Testis (tissue), 2 donors: ENCODE measurements at regions not wholly inside any gene's neighbourhood (a gene's known extent, or its start where the extent isn't known, plus 50 kb on each side); places are given as distances from the start of the nearest gene placed in this dataset.

ENCODE experiments used
- DNase-seq: peaks from one replicate; pipeline ENCODE4 v3.0.0-alpha.2; 2019
- H3K27ac ChIP-seq, 2 donors: fragments of 200-600 bp; sonication (generic); one replicate each; pipeline ENCODE4 v1.5.1; 2019
- H3K27me3 ChIP-seq: fragments of 200-600 bp; sonication (generic); one replicate; pipeline ENCODE4 v1.5.1; 2019
- H3K36me3 ChIP-seq: fragments of 200-600 bp; sonication (generic); one replicate; pipeline ENCODE4 v1.5.1; 2017; ENCODE audit warnings: low read depth; ENCODE audit errors: missing control alignments
- H3K4me1 ChIP-seq: fragments of 200-600 bp; sonication (generic); one replicate; pipeline ENCODE4 v1.5.1; 2019
- H3K4me3 ChIP-seq, 2 donors: fragments of 200-600 bp; sonication (generic); one replicate each; pipeline ENCODE4 v1.5.1; 2017 to 2019
- H3K9me3 ChIP-seq: fragments of 200-600 bp; sonication (generic); one replicate; pipeline ENCODE4 v1.5.1; 2017
- CTCF ChIP-seq, 3 experiments: fragments of 450-650 bp in 2 of 3; fragments of 200-600 bp in 1 of 3; sonication (generic) in 1 of 3; IDR thresholded peaks; one replicate each; pipeline ENCODE4 v1.5.1; 2016 to 2019; ENCODE audit warnings: antibody characterized with exemption in 3 of 3, mild to moderate bottlenecking in 2 of 3, moderate library complexity in 1 of 3
- POLR2A ChIP-seq: fragments of 450-650 bp; IDR thresholded peaks from one replicate; pipeline ENCODE4 v1.6.1; 2017; ENCODE audit warnings: antibody characterized with exemption, mild to moderate bottlenecking, moderate library complexity
- WGBS, 2 donors: methylation state at CpG; one replicate each; pipeline ENCODE4 v1.1.5; 2018; 5-methylcytosine and 5-hydroxymethylcytosine counted together
- intact Hi-C: fragments of 100-400 bp; cut with DNase I; formaldehyde crosslinking; loops from one replicate; pipeline ENCODE4 v1.15.1; 2023; ENCODE audit warnings: low total_unique reads

- no peaks in the 10 kb centered on the region for H3K9me3 ChIP-seq
- TF ChIP-seq CTCF (IDR thresholded peaks at IDR 0.05) (no peak), POLR2A (no peak)
- H3K4me3 ChIP-seq: no peak overlapping the region
- H3K27me3 ChIP-seq: no peaks in the 10 kb centered on the region
- DNase-seq: no peak
- WGBS, 2 donors: 78 to 89% methylated on average over 6 of the region's 6 CpGs
- no peaks in the 10 kb centered on the region for H3K36me3 ChIP-seq
- intact Hi-C loops: no loop called here
- H3K4me1 ChIP-seq: no peaks in the 10 kb centered on the region
- no peak overlapping the region for H3K27ac ChIP-seq
Measured at GRCh38 chr16:73113336-73113735, 65.4 kb upstream of the ZFHX3 start.

GRCh38 chr16:73108195-73108963 lies 60.5 kb upstream of the ZFHX3 start:
- Histone ChIP-seq H3K4me1 (no peaks in the 10 kb centered on the region), H3K9me3 (no peaks in the 10 kb centered on the region), H3K27ac (no peak overlapping the region), H3K27me3 (no peaks in the 10 kb centered on the region), H3K36me3 (no peaks in the 10 kb centered on the region), H3K4me3 (no peak overlapping the region)
- TF ChIP-seq POLR2A: no peak
- TF ChIP-seq CTCF (IDR thresholded peaks at IDR 0.05): no peak
- intact Hi-C loops: no loop called here
- 64 to 76% methylated on average over 10 of the region's 10 CpGs for WGBS, 2 donors
- DNase-seq: no peak

- intact Hi-C loops: no loop called here
- no peaks in the 10 kb centered on the region for H3K27me3 ChIP-seq
Measured at GRCh38 chr16:73107371-73107770, 59.4 kb upstream of the ZFHX3 start.

GRCh38 chr16:73106329-73107034 lies 58.6 kb upstream of the ZFHX3 start:
- Histone ChIP-seq H3K4me1 (no peaks in the 10 kb centered on the region), H3K27me3 (no peaks in the 10 kb centered on the region), H3K27ac (no peak overlapping the region), H3K9me3 (no peaks in the 10 kb centered on the region), H3K36me3 (no peaks in the 10 kb centered on the region), H3K4me3 (no peak overlapping the region)
- TF ChIP-seq CTCF (IDR thresholded peaks at IDR 0.05): no peak
- no peak for TF ChIP-seq POLR2A
- intact Hi-C loops: no loop called here
- 77 to 83% methylated on average over 6 of the region's 6 CpGs for WGBS, 2 donors
- no peak for DNase-seq

More at GRCh38 chr16:73107371-73107770, 59.4 kb upstream of the ZFHX3 start:
- DNase-seq: no peak
- Histone ChIP-seq H3K27ac (no peak overlapping the region), H3K4me3 (no peak overlapping the region), H3K36me3 (no peaks in the 10 kb centered on the region), H3K4me1 (no peaks in the 10 kb centered on the region), H3K9me3 (no peaks in the 10 kb centered on the region)
- WGBS, 2 donors: 90 to 94% methylated on average over 4 of the region's 4 CpGs
- TF ChIP-seq POLR2A (no peak), CTCF (IDR thresholded peaks at IDR 0.05) (no peak)
